ENCODE measurements at regions not wholly inside any gene's neighbourhood (a gene's known extent, or its start where the extent isn't known, plus 50 kb on each side); places are given as distances from the start of the nearest gene placed in this dataset.

GRCh38 chr6:85797993-85798392 lies 155.3 kb upstream of the SYNCRIP start:
- no peaks in the 10 kb centered on the region for H3K36me3 ChIP-seq
- DNase-seq, result no peak
- H3K4me3 ChIP-seq, result no peak overlapping the region
- no peaks in the 10 kb centered on the region for H3K9me3 ChIP-seq
- no peak for TF ChIP-seq CTCF (IDR thresholded peaks at IDR 0.05)
- no peak overlapping the region for H3K27ac ChIP-seq
- intact Hi-C loops (cut with DNase I), result no loop called here
- ATAC-seq, result no peak
- no peaks in the 10 kb centered on the region for H3K27me3 ChIP-seq
- H3K4me1 ChIP-seq, result no peaks in the 10 kb centered on the region

GRCh38 chr6:85795945-85796344 lies 153.3 kb upstream of the SYNCRIP start:
- Histone ChIP-seq H3K9me3 (no peaks in the 10 kb centered on the region), H3K36me3 (no peaks in the 10 kb centered on the region), H3K4me1 (no peaks in the 10 kb centered on the region), H3K27me3 (no peaks in the 10 kb centered on the region), H3K27ac (no peak overlapping the region), H3K4me3 (no peak overlapping the region)
- intact Hi-C loops (cut with DNase I), result no loop called here
- no peak for TF ChIP-seq CTCF (IDR thresholded peaks at IDR 0.05)
- no peak for DNase-seq
- no peak for ATAC-seq

GRCh38 chr6:85792254-85792653 lies 149.6 kb upstream of the SYNCRIP start:
- H3K27me3 ChIP-seq, result no peaks in the 10 kb centered on the region
- H3K4me1 ChIP-seq, result no peaks in the 10 kb centered on the region
- H3K36me3 ChIP-seq, result no peaks in the 10 kb centered on the region
- ATAC-seq (no peak), DNase-seq (no peak)
- TF ChIP-seq CTCF (IDR thresholded peaks at IDR 0.05), result no peak
- no peak overlapping the region for H3K4me3 ChIP-seq
- H3K9me3 ChIP-seq, result no peaks in the 10 kb centered on the region
- no peak overlapping the region for H3K27ac ChIP-seq
- intact Hi-C loops (cut with DNase I), result no loop called here

GRCh38 chr6:85775883-85776282 lies 133.2 kb upstream of the SYNCRIP start:
- Histone ChIP-seq H3K4me1 (no peaks in the 10 kb centered on the region), H3K27ac (no peak overlapping the region), H3K27me3 (no peaks in the 10 kb centered on the region), H3K9me3 (no peaks in the 10 kb centered on the region), H3K4me3 (no peak overlapping the region), H3K36me3 (no peaks in the 10 kb centered on the region)
- ATAC-seq (no peak), DNase-seq (no peak)
- no peak for TF ChIP-seq CTCF (IDR thresholded peaks at IDR 0.05)
- intact Hi-C loops (cut with DNase I), result no loop called here

GRCh38 chr6:85772641-85773040 lies 130.0 kb upstream of the SYNCRIP start:
- intact Hi-C loops (cut with DNase I), result no loop called here
- Histone ChIP-seq H3K36me3 (no peaks in the 10 kb centered on the region), H3K9me3 (no peaks in the 10 kb centered on the region), H3K4me3 (no peak overlapping the region), H3K27ac (no peak overlapping the region), H3K27me3 (no peaks in the 10 kb centered on the region), H3K4me1 (no peaks in the 10 kb centered on the region)
- ATAC-seq (no peak), DNase-seq (no peak)
- no peak for TF ChIP-seq CTCF (IDR thresholded peaks at IDR 0.05)

- intact Hi-C loops (cut with DNase I), result no loop called here
- Histone ChIP-seq H3K27ac (no peak overlapping the region), H3K9me3 (no peaks in the 10 kb centered on the region), H3K36me3 (no peaks in the 10 kb centered on the region), H3K4me1 (no peaks in the 10 kb centered on the region), H3K4me3 (no peak overlapping the region), H3K27me3 (no peaks in the 10 kb centered on the region)
- ATAC-seq, result no peak
- no peak for TF ChIP-seq CTCF (IDR thresholded peaks at IDR 0.05)
- no peak for DNase-seq
These were observed 129.3 kb upstream of the SYNCRIP start for GRCh38 chr6:85771925-85772430.
